ENCODE measurements at regions not wholly inside any gene's neighbourhood (a gene's known extent, or its start where the extent isn't known, plus 50 kb on each side); places are given as distances from the start of the nearest gene placed in this dataset.

- no peak for TF ChIP-seq CTCF (IDR thresholded peaks at IDR 0.05)
- TF ChIP-seq POLR2A (IDR thresholded peaks at IDR 0.05) = no peak
Observed at GRCh38 chr4:63607169-63607872, 801.9 kb downstream of the TECRL start.
